ENCODE measurements at regions not wholly inside any gene's neighbourhood (a gene's known extent, or its start where the extent isn't known, plus 50 kb on each side); places are given as distances from the start of the nearest gene placed in this dataset.
A peak's percentile ranks its signal among the peaks of the same experiment; 100 is the strongest.

DNA sequence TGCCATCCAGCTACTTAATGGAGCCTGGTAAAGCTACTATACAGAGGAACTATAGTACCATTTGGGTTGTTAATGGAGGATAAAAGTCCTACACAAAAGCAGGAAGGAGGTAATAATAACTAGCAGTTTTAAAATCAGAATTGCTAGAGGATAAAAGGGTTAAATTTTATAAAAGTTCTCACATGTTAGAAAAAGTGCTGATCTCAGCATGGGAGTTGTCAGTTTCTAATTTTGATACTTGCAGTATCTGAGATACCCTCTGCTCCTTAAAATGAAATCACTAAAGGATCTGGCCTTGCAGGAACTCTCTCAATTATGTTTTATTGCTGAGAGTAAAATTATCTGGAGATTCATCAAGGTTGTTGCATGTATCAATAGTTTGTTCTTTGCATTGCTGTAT lies 272.2 kb upstream of the GYPC start:
- TF ChIP-seq, protein P1, sequence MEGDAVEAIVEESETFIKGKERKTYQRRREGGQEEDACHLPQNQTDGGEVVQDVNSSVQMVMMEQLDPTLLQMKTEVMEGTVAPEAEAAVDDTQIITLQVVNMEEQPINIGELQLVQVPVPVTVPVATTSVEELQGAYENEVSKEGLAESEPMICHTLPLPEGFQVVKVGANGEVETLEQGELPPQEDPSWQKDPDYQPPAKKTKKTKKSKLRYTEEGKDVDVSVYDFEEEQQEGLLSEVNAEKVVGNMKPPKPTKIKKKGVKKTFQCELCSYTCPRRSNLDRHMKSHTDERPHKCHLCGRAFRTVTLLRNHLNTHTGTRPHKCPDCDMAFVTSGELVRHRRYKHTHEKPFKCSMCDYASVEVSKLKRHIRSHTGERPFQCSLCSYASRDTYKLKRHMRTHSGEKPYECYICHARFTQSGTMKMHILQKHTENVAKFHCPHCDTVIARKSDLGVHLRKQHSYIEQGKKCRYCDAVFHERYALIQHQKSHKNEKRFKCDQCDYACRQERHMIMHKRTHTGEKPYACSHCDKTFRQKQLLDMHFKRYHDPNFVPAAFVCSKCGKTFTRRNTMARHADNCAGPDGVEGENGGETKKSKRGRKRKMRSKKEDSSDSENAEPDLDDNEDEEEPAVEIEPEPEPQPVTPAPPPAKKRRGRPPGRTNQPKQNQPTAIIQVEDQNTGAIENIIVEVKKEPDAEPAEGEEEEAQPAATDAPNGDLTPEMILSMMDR (IDR thresholded peaks at IDR 0.05; ENCODE audit: low read depth, low read length, missing control alignments): no peak
- no peak for DNase-seq (ENCODE audit: low read depth)
- no peak overlapping the region for H3K4me3 ChIP-seq (ENCODE audit: low read depth, low read length)

DNA sequence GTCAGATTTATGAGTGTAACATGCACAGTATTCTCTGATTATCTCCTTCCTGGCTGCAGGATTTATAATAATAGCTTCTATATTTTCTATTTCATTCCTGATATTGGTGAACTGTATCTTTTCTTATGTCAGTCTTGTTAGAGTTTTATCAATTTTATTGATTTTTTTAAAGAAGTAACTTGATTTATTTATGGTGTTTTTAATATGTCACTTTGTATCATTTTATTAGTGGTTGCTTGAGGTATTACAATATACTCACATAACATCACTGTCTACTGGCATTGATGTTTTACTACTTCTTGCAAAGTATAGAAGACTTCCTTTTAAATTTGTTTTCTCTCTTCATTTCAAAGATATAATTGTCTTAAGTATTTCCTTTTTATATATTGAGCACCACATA lies 270.5 kb upstream of the GYPC start:
- no peak for DNase-seq (ENCODE audit: low read depth)
- no peak overlapping the region for H3K4me3 ChIP-seq (ENCODE audit: low read depth, low read length)
- TF ChIP-seq, protein P1 (IDR thresholded peaks at IDR 0.05; ENCODE audit: low read depth, low read length, missing control alignments): no peak

GRCh38 chr2:126385983-126386382 lies 270.0 kb upstream of the GYPC start:
- H3K4me3 ChIP-seq (ENCODE audit: low read depth, low read length): no peak overlapping the region
- TF ChIP-seq, protein P1 (IDR thresholded peaks at IDR 0.05; ENCODE audit: low read depth, low read length, missing control alignments): no peak
- DNase-seq (ENCODE audit: low read depth): no peak

DNA sequence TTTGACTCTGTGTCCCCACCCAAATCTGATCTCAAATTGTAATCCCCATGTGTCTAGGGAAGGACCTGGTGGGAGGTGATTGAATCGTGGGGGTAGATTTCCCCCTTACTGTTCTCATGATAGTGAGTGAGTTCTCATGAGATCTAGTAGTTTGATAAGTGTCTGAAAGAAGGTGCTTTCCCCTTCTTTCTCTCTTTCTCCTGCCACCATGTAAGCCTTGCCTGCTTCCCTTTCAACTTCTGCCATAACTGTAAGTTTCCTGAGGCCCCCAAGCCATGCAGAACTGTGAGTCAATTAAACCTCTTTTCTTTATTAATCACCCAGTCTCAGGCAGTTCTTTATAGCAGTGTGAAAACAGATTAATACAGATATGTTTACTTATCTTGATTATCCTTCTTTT lies 266.5 kb upstream of the GYPC start:
- TF ChIP-seq, protein P1 (IDR thresholded peaks at IDR 0.05; ENCODE audit: low read depth, low read length, missing control alignments): no peak
- no peak for DNase-seq (ENCODE audit: low read depth)
- H3K4me3 ChIP-seq (ENCODE audit: low read depth, low read length): no peak overlapping the region

GRCh38 chr2:126392889-126393288 lies 263.1 kb upstream of the GYPC start:
- H3K4me3 ChIP-seq (ENCODE audit: low read depth, low read length): no peak overlapping the region
- TF ChIP-seq, protein P1 (IDR thresholded peaks at IDR 0.05; ENCODE audit: low read depth, low read length, missing control alignments): no peak

GRCh38 chr2:126399001-126399400 lies 257.0 kb upstream of the GYPC start:
- DNase-seq (ENCODE audit: low read depth): no peak
- TF ChIP-seq, protein P1 (IDR thresholded peaks at IDR 0.05; ENCODE audit: low read depth, low read length, missing control alignments): peak; percentile 31

More at GRCh38 chr2:126392889-126393288, 263.1 kb upstream of the GYPC start:
- DNase-seq (ENCODE audit: low read depth): no peak

GRCh38 chr2:126403039-126403628 lies 252.8 kb upstream of the GYPC start:
- H3K4me3 ChIP-seq (ENCODE audit: low read depth, low read length): no peak overlapping the region
- no peak for DNase-seq (ENCODE audit: low read depth)
- TF ChIP-seq, protein P1 (IDR thresholded peaks at IDR 0.05; ENCODE audit: low read depth, low read length, missing control alignments): no peak

More at GRCh38 chr2:126399001-126399400, 257.0 kb upstream of the GYPC start:
- H3K4me3 ChIP-seq (ENCODE audit: low read depth, low read length): no peak overlapping the region
